ENCODE measurements at regions not wholly inside any gene's neighbourhood (a gene's known extent, or its start where the extent isn't known, plus 50 kb on each side); places are given as distances from the start of the nearest gene placed in this dataset.

GRCh38 chr1:199660071-199660470 lies 367.4 kb upstream of the NR5A2 start:
- TF ChIP-seq, protein P1, sequence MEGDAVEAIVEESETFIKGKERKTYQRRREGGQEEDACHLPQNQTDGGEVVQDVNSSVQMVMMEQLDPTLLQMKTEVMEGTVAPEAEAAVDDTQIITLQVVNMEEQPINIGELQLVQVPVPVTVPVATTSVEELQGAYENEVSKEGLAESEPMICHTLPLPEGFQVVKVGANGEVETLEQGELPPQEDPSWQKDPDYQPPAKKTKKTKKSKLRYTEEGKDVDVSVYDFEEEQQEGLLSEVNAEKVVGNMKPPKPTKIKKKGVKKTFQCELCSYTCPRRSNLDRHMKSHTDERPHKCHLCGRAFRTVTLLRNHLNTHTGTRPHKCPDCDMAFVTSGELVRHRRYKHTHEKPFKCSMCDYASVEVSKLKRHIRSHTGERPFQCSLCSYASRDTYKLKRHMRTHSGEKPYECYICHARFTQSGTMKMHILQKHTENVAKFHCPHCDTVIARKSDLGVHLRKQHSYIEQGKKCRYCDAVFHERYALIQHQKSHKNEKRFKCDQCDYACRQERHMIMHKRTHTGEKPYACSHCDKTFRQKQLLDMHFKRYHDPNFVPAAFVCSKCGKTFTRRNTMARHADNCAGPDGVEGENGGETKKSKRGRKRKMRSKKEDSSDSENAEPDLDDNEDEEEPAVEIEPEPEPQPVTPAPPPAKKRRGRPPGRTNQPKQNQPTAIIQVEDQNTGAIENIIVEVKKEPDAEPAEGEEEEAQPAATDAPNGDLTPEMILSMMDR (IDR thresholded peaks at IDR 0.05; ENCODE audit: insufficient read depth, low read depth, low read length): no peak
- TF ChIP-seq EZH2 (IDR thresholded peaks at IDR 0.05; ENCODE audit: insufficient read depth, low read length): no peak

Measured in astrocyte (in vitro differentiated cells and primary cell).